WTC11 (cell line): ENCODE measurements at regions not wholly inside any gene's neighbourhood (a gene's known extent, or its start where the extent isn't known, plus 50 kb on each side); places are given as distances from the start of the nearest gene placed in this dataset.

Experiments used
- ATAC-seq: fragments of 200-7000 bp; cut with Tn5 transposase; 2 replicates; pipeline ENCODE4 v1.10.0; 2021; ENCODE audit warnings: mild to moderate bottlenecking, moderate library complexity
- CTCF ChIA-PET: fragments of 300-600 bp; sonication (Branson Sonifier 250); formaldehyde crosslinking; loops from one replicate; lab custom pipeline; 2021; ENCODE audit warnings: antibody characterized with exemption; lab: Charles Lee
- POLR2A ChIA-PET: fragments of 350-600 bp; sonication (Branson Sonifier 250); formaldehyde crosslinking; loops from one replicate; lab custom pipeline; 2021; ENCODE audit warnings: antibody characterized with exemption; lab: Charles Lee
- DNase-seq: peaks from one replicate; pipeline ENCODE4 v3.0.0; 2021; ENCODE audit warnings: low spot score
- H3K27ac Mint-ChIP-seq: 2 replicates; pipeline ENCODE4 v1.8.0; 2021; ENCODE audit warnings: mixed read lengths
- H3K27me3 Mint-ChIP-seq: 2 replicates; pipeline ENCODE4 v1.8.0; 2021; ENCODE audit warnings: low read depth, mild to moderate bottlenecking, moderate library complexity, mixed read lengths
- H3K36me3 Mint-ChIP-seq: 2 replicates; pipeline ENCODE4 v1.8.0; 2021; ENCODE audit warnings: mixed read lengths
- H3K4me1 Mint-ChIP-seq: 2 replicates; pipeline ENCODE4 v1.8.0; 2022; ENCODE audit warnings: mixed read lengths
- H3K4me3 Mint-ChIP-seq: 2 replicates; pipeline ENCODE4 v1.8.0; 2021; ENCODE audit warnings: mild to moderate bottlenecking, moderate library complexity, mixed read lengths
- H3K9me3 Mint-ChIP-seq: 2 replicates; pipeline ENCODE4 v1.8.0; 2021; ENCODE audit warnings: mixed read lengths
- ATF1 ChIP-seq: sonication (generic); formaldehyde crosslinking; IDR thresholded peaks from 2 replicates; pipeline ENCODE4 v1.8.1; 2023; ENCODE audit warnings: mild to moderate bottlenecking, moderate library complexity, missing genetic modification reagents
- CBFB ChIP-seq: sonication (generic); formaldehyde crosslinking; IDR thresholded peaks from 2 replicates; pipeline ENCODE4 v1.8.1; 2022; ENCODE audit warnings: mild to moderate bottlenecking, low read depth, missing genetic modification reagents
- CDX4 ChIP-seq: fragments of 250-450 bp; sonication (Bioruptor Pico); IDR thresholded peaks from 2 replicates; pipeline ENCODE4 v1.9.0; 2021; ENCODE audit warnings: moderate library complexity, mild to moderate bottlenecking, inconsistent platforms, borderline replicate concordance
- CTCF ChIP-seq: fragments of 200-600 bp; IDR thresholded peaks from 2 replicates; pipeline ENCODE4 v1.8.0; 2022; ENCODE audit warnings: antibody characterized with exemption
- JUN ChIP-seq: sonication (generic); formaldehyde crosslinking; IDR thresholded peaks from 2 replicates; pipeline ENCODE4 v1.8.0; 2023; ENCODE audit warnings: mild to moderate bottlenecking, missing genetic modification reagents
- MXD4 ChIP-seq: fragments of 250-450 bp; sonication (Bioruptor Pico); IDR thresholded peaks from 2 replicates; pipeline ENCODE4 v1.8.0; 2021; ENCODE audit warnings: mild to moderate bottlenecking, moderate library complexity, borderline replicate concordance
- NFATC4 ChIP-seq: fragments of 250-450 bp; sonication (Bioruptor Pico); IDR thresholded peaks from 2 replicates; pipeline ENCODE4 v1.9.0; 2021; ENCODE audit warnings: mild to moderate bottlenecking
- NR3C1 ChIP-seq: sonication (generic); formaldehyde crosslinking; conservative IDR thresholded peaks from 2 replicates; pipeline ENCODE4 v1.8.1; 2023; ENCODE audit warnings: low read depth, mild to moderate bottlenecking, missing genetic modification reagents
- PREB ChIP-seq: sonication (generic); formaldehyde crosslinking; IDR thresholded peaks from 2 replicates; pipeline ENCODE4 v1.8.1; 2022; ENCODE audit warnings: mild to moderate bottlenecking, missing genetic modification reagents, moderate library complexity, borderline replicate concordance
- RELA ChIP-seq: sonication (generic); formaldehyde crosslinking; IDR thresholded peaks from 2 replicates; pipeline ENCODE4 v1.8.1; 2022; ENCODE audit warnings: missing genetic modification reagents, mild to moderate bottlenecking, borderline replicate concordance
- SMAD3 ChIP-seq: sonication (generic); formaldehyde crosslinking; IDR thresholded peaks from 2 replicates; pipeline ENCODE4 v1.8.0; 2022; ENCODE audit warnings: missing genetic modification reagents, mild to moderate bottlenecking, borderline replicate concordance
- ZBTB21 ChIP-seq: sonication (generic); formaldehyde crosslinking; IDR thresholded peaks from 2 replicates; pipeline ENCODE4 v1.8.1; 2023; ENCODE audit warnings: mild to moderate bottlenecking, missing genetic modification reagents, borderline replicate concordance
- ZNF219 ChIP-seq: sonication (generic); formaldehyde crosslinking; IDR thresholded peaks from 2 replicates; pipeline ENCODE4 v1.8.0; 2023; ENCODE audit warnings: missing genetic modification reagents, mild to moderate bottlenecking, borderline replicate concordance
- ZNF263 ChIP-seq: sonication (generic); formaldehyde crosslinking; IDR thresholded peaks from 2 replicates; pipeline ENCODE4 v1.8.1; 2022; ENCODE audit warnings: low read depth, mild to moderate bottlenecking, moderate library complexity, missing genetic modification reagents
- ZNF281 ChIP-seq: sonication (generic); formaldehyde crosslinking; IDR thresholded peaks from 2 replicates; pipeline ENCODE4 v1.8.0; 2023; ENCODE audit warnings: mild to moderate bottlenecking, missing genetic modification reagents
- ZNF416 ChIP-seq: fragments of 250-450 bp; sonication (Bioruptor Pico); IDR thresholded peaks from 2 replicates; pipeline ENCODE4 v1.9.0; 2021; ENCODE audit warnings: mild to moderate bottlenecking, inconsistent platforms

GRCh38 chr2:236408090-236408489, 143.9 kb upstream of the ASB18 start:
- POLR2A ChIA-PET: no interaction called here

GRCh38 chr2:236408786-236409185, 144.6 kb upstream of the ASB18 start:
- peaks cover 13% of the 10 kb centered on the region for H3K4me1 Mint-ChIP-seq
- POLR2A ChIA-PET: no interaction called here

More at GRCh38 chr2:236408090-236408489, 143.9 kb upstream of the ASB18 start:
- no peak for DNase-seq
- Mint-ChIP-seq H3K36me3 (peaks cover 3% of the 10 kb centered on the region; the same call in 1 of the 2 replicates), H3K27me3 (peaks cover 3% of the 10 kb centered on the region), H3K4me3 (no peak overlapping the region), H3K27ac (no peak overlapping the region), H3K9me3 (peaks cover 24% of the 10 kb centered on the region), H3K4me1 (peaks cover 15% of the 10 kb centered on the region)
- no peak for TF ChIP-seq CDX4 (CRISPR knock-in tag)
- TF ChIP-seq CBFB (CRISPR knock-in tag): no peak
- TF ChIP-seq PREB (CRISPR knock-in tag): no peak
- no peak for TF ChIP-seq CTCF
- TF ChIP-seq NR3C1 (CRISPR knock-in tag): no peak
- no peak for TF ChIP-seq ZBTB21 (CRISPR knock-in tag)
- TF ChIP-seq ATF1 (CRISPR knock-in tag): no peak
- TF ChIP-seq MXD4 (CRISPR knock-in tag): no peak
- TF ChIP-seq RELA (CRISPR knock-in tag): no peak
- no peak for TF ChIP-seq ZNF281 (CRISPR knock-in tag)
- no peak for TF ChIP-seq SMAD3 (CRISPR knock-in tag)
- CTCF ChIA-PET: no interaction called here
- no peak for ATAC-seq

More at GRCh38 chr2:236408786-236409185, 144.6 kb upstream of the ASB18 start:
- CTCF ChIA-PET: no interaction called here
- Mint-ChIP-seq H3K36me3 (peaks cover 3% of the 10 kb centered on the region; the same call in 1 of the 2 replicates), H3K27ac (no peak overlapping the region), H3K27me3 (peaks cover 3% of the 10 kb centered on the region), H3K9me3 (peaks cover 24% of the 10 kb centered on the region), H3K4me3 (no peak overlapping the region)
- TF ChIP-seq NFATC4 (CRISPR knock-in tag) (no peak), ZNF263 (CRISPR knock-in tag) (no peak), PREB (CRISPR knock-in tag) (no peak), ZNF281 (CRISPR knock-in tag) (no peak), ATF1 (CRISPR knock-in tag) (no peak), ZNF416 (no peak), ZNF219 (CRISPR knock-in tag) (no peak), JUN (CRISPR knock-in tag) (no peak)
- no peak for ATAC-seq
- no peak for DNase-seq
